H9 (cell line): ENCODE measurements at regions not wholly inside any gene's neighbourhood (a gene's known extent, or its start where the extent isn't known, plus 50 kb on each side); places are given as distances from the start of the nearest gene placed in this dataset.

ENCODE experiments used
- DNase-seq: peaks from one replicate; pipeline ENCODE4 v3.0.0-alpha.2; 2017
- H2AFZ ChIP-seq: one replicate; pipeline ENCODE4 v1.6.1; 2013; ENCODE audit warnings: mild to moderate bottlenecking, low read length, control low read depth, moderate library complexity
- H2AK5ac ChIP-seq: 2 replicates; pipeline ENCODE4 v1.6.1; 2013; ENCODE audit warnings: low read length, control low read depth, mixed read lengths; ENCODE audit not compliant: insufficient read length
- H2BK120ac ChIP-seq: one replicate; pipeline ENCODE4 v1.6.1; 2013; ENCODE audit warnings: low read depth, mild to moderate bottlenecking, low read length, control low read depth, inconsistent platforms; ENCODE audit not compliant: poor library complexity, severe bottlenecking
- H2BK12ac ChIP-seq: 2 replicates; pipeline ENCODE4 v1.6.1; 2013; ENCODE audit warnings: low read length, control low read depth, mixed read lengths, low read depth; ENCODE audit not compliant: insufficient read length
- H2BK15ac ChIP-seq: 2 replicates; pipeline ENCODE4 v1.6.1; 2013; ENCODE audit warnings: low read depth, low read length, control low read depth
- H2BK20ac ChIP-seq: one replicate; pipeline ENCODE4 v1.6.1; 2013; ENCODE audit warnings: low read depth, mild to moderate bottlenecking, low read length, control low read depth, inconsistent platforms; ENCODE audit not compliant: poor library complexity, severe bottlenecking
- H2BK5ac ChIP-seq: 2 replicates; pipeline ENCODE4 v1.6.1; 2013; ENCODE audit warnings: low read length, control low read depth, mixed read lengths; ENCODE audit not compliant: insufficient read length
- H3K14ac ChIP-seq: 2 replicates; pipeline ENCODE4 v1.6.1; 2013; ENCODE audit warnings: low read length, control low read depth; ENCODE audit not compliant: insufficient read depth
- H3K18ac ChIP-seq: 2 replicates; pipeline ENCODE4 v1.6.1; 2013; ENCODE audit warnings: low read depth, mild to moderate bottlenecking, mixed read lengths, low read length, control low read depth; ENCODE audit not compliant: insufficient read length
- H3K23ac ChIP-seq: 2 replicates; pipeline ENCODE4 v1.6.1; 2013; ENCODE audit warnings: low read length, control low read depth, mixed read lengths, low read depth; ENCODE audit not compliant: insufficient read length
- H3K23me2 ChIP-seq: 2 replicates; pipeline ENCODE4 v1.6.1; 2013; ENCODE audit warnings: low read depth, mild to moderate bottlenecking, mixed read lengths, low read length, control low read depth; ENCODE audit not compliant: insufficient read length, poor library complexity, severe bottlenecking
- H3K27ac ChIP-seq: 2 replicates; pipeline ENCODE4 v1.5.1; 2013; ENCODE audit warnings: low read length, control low read depth, mixed read lengths, low read depth; ENCODE audit not compliant: insufficient read length
- H3K27me3 ChIP-seq: 2 replicates; pipeline ENCODE4 v1.6.1; 2013; ENCODE audit warnings: low read length, control low read depth, inconsistent platforms; ENCODE audit not compliant: insufficient read depth
- H3K4ac ChIP-seq: 2 replicates; pipeline ENCODE4 v1.6.1; 2013; ENCODE audit warnings: low read depth, mild to moderate bottlenecking, control low read depth, inconsistent platforms, low read length, moderate library complexity
- H3K4me1 ChIP-seq: 2 replicates; pipeline ENCODE4 v1.6.1; 2013; ENCODE audit warnings: low read length, control low read depth, inconsistent platforms; ENCODE audit not compliant: insufficient read depth
- H3K4me2 ChIP-seq: 2 replicates; pipeline ENCODE4 v1.6.1; 2013; ENCODE audit warnings: low read length, control low read depth, mixed read lengths; ENCODE audit not compliant: insufficient read length, insufficient read depth
- H3K56ac ChIP-seq: 2 replicates; pipeline ENCODE4 v1.6.1; 2013; ENCODE audit warnings: low read depth, mild to moderate bottlenecking, mixed read lengths, low read length, control low read depth; ENCODE audit not compliant: insufficient read length
- H3K79me1 ChIP-seq: 2 replicates; pipeline ENCODE4 v1.6.1; 2013; ENCODE audit warnings: low read depth, mild to moderate bottlenecking, moderate library complexity, low read length, control low read depth, inconsistent platforms; ENCODE audit not compliant: insufficient read depth, poor library complexity, severe bottlenecking
- H3K79me2 ChIP-seq: 2 replicates; pipeline ENCODE4 v1.6.1; 2013; ENCODE audit warnings: low read length, control low read depth, inconsistent platforms; ENCODE audit not compliant: insufficient read depth
- H3K9ac ChIP-seq: 2 replicates; pipeline ENCODE4 v1.6.1; 2013; ENCODE audit warnings: low read length, control low read depth, mixed read lengths; ENCODE audit not compliant: insufficient read length; ENCODE audit errors: extremely low read depth
- H3K9me3 ChIP-seq: one replicate; pipeline ENCODE4 v1.6.1; 2013; ENCODE audit warnings: low read depth, low read length, inconsistent platforms; ENCODE audit not compliant: control insufficient read depth
- H3T11ph ChIP-seq: one replicate; pipeline ENCODE4 v1.6.1; 2013; ENCODE audit warnings: mild to moderate bottlenecking, low read length, control low read depth, inconsistent platforms
- H4K20me1 ChIP-seq: one replicate; pipeline ENCODE4 v1.6.1; 2013; ENCODE audit not compliant: control insufficient read depth, insufficient read length, insufficient read depth
- H4K5ac ChIP-seq: 2 replicates; pipeline ENCODE4 v1.6.1; 2013; ENCODE audit warnings: low read depth, mild to moderate bottlenecking, mixed read lengths, low read length, control low read depth; ENCODE audit not compliant: insufficient read length
- H4K8ac ChIP-seq: replicated peaks from 2 replicates; pipeline ENCODE4 v1.6.1; 2013; ENCODE audit warnings: low read length, control low read depth, mixed read lengths, low read depth; ENCODE audit not compliant: insufficient read length
- H4K91ac ChIP-seq: 2 replicates; pipeline ENCODE4 v1.6.1; 2013; ENCODE audit warnings: low read depth, mild to moderate bottlenecking, moderate library complexity, mixed read lengths, low read length, control low read depth; ENCODE audit not compliant: insufficient read length
- H3K27ac Mint-ChIP-seq, 3 experiments: 2 replicates in 2 of 3; 3 replicates in 1 of 3; pipeline ENCODE4 v1.8.0; 2020 to 2021; ENCODE audit warnings: mixed read lengths in 3 of 3, mild to moderate bottlenecking in 1 of 3, moderate library complexity in 1 of 3
- H3K27me3 Mint-ChIP-seq: 2 replicates; pipeline ENCODE4 v1.8.0; 2021; ENCODE audit warnings: low read depth, mild to moderate bottlenecking, moderate library complexity, mixed read lengths
- H3K36me3 Mint-ChIP-seq, 3 experiments: 2 replicates in 2 of 3; 3 replicates in 1 of 3; pipeline ENCODE4 v1.8.0; 2020 to 2021; ENCODE audit warnings: low read depth in 3 of 3, mixed read lengths in 3 of 3; ENCODE audit not compliant: insufficient read depth in 1 of 3
- H3K4me1 Mint-ChIP-seq, 2 experiments: 2 replicates each; pipeline ENCODE4 v1.8.0; 2020; ENCODE audit warnings: mixed read lengths in 2 of 2
- H3K4me3 Mint-ChIP-seq, 2 experiments: 2 replicates in 1 of 2; 3 replicates in 1 of 2; pipeline ENCODE4 v1.8.0; 2020 to 2021; ENCODE audit warnings: mild to moderate bottlenecking in 2 of 2, mixed read lengths in 2 of 2, moderate library complexity in 1 of 2
- H3K9me3 Mint-ChIP-seq, 2 experiments: 2 replicates in 1 of 2; 3 replicates in 1 of 2; pipeline ENCODE4 v1.8.0; 2020; ENCODE audit warnings: mild to moderate bottlenecking in 2 of 2, mixed read lengths in 2 of 2, moderate library complexity in 1 of 2
- CTCF ChIP-seq: fragments of 200-600 bp; sonication (generic); conservative IDR thresholded peaks from 3 replicates; pipeline ENCODE4 v1.8.0; 2021; ENCODE audit warnings: antibody characterized with exemption, mild to moderate bottlenecking
- WGBS: extraction: QIAGEN DNeasy Blood & Tissue Kit; methylation state at CpG from one replicate; pipeline ENCODE4 v1.1.7; 2013; ENCODE audit warnings: missing lambda C conversion rate, low lambda C conversion rate, mixed read lengths; ENCODE audit not compliant: insufficient read length; ENCODE audit errors: extremely low coverage; 5-methylcytosine and 5-hydroxymethylcytosine counted together

GRCh38 chr1:187638733-187639434, 810.1 kb downstream of the PLA2G4A start:
- Histone ChIP-seq H3T11ph (no peak overlapping the region), H3K18ac (no peak overlapping the region), H2BK12ac (no peak overlapping the region), H2AK5ac (no peak overlapping the region), H3K4me1 (no peaks in the 10 kb centered on the region), H3K23ac (no peak overlapping the region), H3K56ac (no peak overlapping the region), H2BK15ac (no peak overlapping the region), H3K9ac (no peak overlapping the region), H3K27ac (no peak overlapping the region), H3K79me1 (no peaks in the 10 kb centered on the region), H3K4me2 (no peak overlapping the region), H2BK5ac (no peak overlapping the region), H4K8ac (no peak overlapping the region), H3K14ac (no peak overlapping the region), H3K27me3 (no peaks in the 10 kb centered on the region), H3K79me2 (no peaks in the 10 kb centered on the region), H2AFZ (no peak overlapping the region), H4K20me1 (no peaks in the 10 kb centered on the region), H3K23me2 (no peaks in the 10 kb centered on the region), H4K5ac (no peak overlapping the region), H3K4ac (no peak overlapping the region), H3K9me3 (no peaks in the 10 kb centered on the region), H4K91ac (no peak overlapping the region), H2BK20ac (no peak overlapping the region), H2BK120ac (peak overlapping the region; percentile 61)
- Mint-ChIP-seq H3K9me3 (peaks cover 20 to 25% of the 10 kb centered on the region in 2 experiments; a peak in 4 of 5 replicates), H3K27me3 (no peaks in the 10 kb centered on the region), H3K36me3 (peaks cover 9 to 43% (median 29%) of the 10 kb centered on the region in 3 experiments), H3K4me3 (no peak overlapping the region; a peak in 1 of 5 replicates), H3K27ac (peak overlapping the region in 1 of 3 experiments; percentile 21; a peak in 2 of 7 replicates), H3K4me1 (peaks cover 0 to 8% of the 10 kb centered on the region in 2 experiments; a peak in 3 of 4 replicates)
- WGBS, result no CpG with 5 or more reads among the region's 2 CpGs
- no peak for TF ChIP-seq CTCF
- peak; percentile 50 for DNase-seq
